LNCAP (cell line): ENCODE measurements at regions not wholly inside any gene's neighbourhood (a gene's known extent, or its start where the extent isn't known, plus 50 kb on each side); places are given as distances from the start of the nearest gene placed in this dataset.

Experiments
- TF ChIP-seq, protein P1 (sequence below): fragments of 450-650 bp; IDR thresholded peaks from 2 replicates; pipeline ENCODE4 v1.5.1; 2017; ENCODE audit warnings: mild to moderate bottlenecking

DNA sequence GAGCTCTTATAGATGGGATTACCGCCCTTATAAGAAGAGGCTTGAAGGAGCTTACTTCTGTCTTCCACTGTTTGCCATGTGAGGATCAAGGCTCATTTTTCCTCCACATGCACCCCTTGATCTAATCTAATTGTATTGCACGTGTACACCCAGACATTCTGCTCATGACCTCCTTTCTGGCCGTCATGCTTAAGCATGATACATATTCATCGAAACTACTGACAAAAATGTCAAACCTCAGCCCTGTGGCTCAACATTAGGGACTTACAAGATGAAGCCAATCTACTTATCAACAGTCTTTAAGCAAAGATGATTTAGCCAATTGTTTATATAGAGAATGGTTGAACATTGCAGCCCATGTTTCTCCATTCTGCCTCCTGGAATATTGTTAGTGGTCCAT is 127.6 kb downstream of the XCL2 start:
- TF ChIP-seq, protein P1, sequence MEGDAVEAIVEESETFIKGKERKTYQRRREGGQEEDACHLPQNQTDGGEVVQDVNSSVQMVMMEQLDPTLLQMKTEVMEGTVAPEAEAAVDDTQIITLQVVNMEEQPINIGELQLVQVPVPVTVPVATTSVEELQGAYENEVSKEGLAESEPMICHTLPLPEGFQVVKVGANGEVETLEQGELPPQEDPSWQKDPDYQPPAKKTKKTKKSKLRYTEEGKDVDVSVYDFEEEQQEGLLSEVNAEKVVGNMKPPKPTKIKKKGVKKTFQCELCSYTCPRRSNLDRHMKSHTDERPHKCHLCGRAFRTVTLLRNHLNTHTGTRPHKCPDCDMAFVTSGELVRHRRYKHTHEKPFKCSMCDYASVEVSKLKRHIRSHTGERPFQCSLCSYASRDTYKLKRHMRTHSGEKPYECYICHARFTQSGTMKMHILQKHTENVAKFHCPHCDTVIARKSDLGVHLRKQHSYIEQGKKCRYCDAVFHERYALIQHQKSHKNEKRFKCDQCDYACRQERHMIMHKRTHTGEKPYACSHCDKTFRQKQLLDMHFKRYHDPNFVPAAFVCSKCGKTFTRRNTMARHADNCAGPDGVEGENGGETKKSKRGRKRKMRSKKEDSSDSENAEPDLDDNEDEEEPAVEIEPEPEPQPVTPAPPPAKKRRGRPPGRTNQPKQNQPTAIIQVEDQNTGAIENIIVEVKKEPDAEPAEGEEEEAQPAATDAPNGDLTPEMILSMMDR: no peak

DNA sequence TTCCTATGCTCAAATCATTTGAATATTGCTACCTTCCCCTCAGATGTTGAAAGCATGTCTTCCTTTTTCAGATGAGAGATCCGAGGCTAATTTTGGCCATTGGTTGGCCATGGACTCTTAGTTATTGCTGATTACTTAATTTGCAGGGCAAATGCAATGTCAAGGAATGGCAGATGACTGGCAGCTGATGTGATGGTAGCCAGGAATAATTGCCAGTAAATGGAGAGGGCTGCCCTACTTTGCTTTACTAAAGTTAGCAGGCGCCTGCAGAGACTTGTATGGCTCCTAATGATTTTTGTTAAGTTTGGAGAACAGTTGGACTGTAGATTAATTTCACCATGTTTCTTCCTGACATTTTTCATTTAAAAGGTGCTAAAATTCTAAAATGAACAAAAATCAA is 128.9 kb downstream of the XCL2 start:
- TF ChIP-seq, protein P1: no peak

DNA sequence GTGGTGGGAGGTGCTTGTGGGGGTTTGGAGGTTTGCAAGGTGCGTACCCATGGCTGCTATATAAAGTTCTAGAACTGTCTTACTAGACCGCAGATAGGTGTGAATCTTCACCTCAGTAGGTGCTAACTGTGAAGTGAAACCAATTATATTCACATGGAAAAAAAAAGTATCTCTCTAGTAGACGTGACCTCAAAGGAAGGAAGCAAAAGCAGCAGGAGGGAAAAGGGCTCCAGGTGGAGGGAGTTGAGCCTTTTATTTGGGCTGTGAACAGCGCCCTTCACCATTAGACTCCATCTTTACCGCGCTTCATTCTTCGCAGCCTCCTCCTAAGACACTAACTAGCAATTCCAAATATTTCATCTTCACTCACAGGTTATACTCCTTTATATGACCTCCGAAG is 129.8 kb downstream of the TBX19 start:
- TF ChIP-seq, protein P1: no peak

DNA sequence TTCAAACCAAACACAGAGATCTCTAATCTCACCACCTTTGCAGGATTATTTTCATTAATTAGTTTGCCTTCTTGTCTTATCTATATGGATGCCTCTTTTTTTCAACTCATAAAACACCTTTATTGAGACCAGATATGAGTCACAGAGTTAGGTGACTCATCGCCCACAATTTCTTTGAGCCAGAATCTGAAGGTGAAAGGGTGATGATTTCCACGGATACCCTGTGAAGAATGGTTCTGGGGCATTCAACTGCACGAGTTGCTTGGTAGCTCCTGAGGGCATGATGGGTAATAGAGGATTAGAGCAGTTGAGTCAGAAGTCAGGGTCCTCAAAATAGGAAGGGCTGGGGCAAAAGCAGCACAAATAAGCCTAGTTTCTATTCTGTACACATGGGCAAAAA is 128.2 kb downstream of the TBX19 start:
- TF ChIP-seq, protein P1: no peak

DNA sequence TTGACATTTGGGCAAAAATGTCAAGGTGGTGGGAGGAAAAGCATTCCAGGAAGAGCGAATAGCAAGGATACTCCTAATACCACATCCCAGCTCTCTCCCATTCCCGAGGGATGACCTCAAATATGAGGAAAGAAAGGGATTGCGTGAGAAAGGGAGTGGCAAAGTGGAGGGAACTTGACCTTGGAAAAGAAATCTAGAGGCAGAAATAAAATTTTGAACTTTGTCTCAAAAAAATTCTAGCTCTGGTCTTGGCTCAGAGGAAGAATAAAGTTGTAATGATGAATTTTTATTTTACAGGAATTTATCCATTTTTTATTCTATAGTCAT is 127.8 kb downstream of the TBX19 start:
- TF ChIP-seq, protein P1: no peak

DNA sequence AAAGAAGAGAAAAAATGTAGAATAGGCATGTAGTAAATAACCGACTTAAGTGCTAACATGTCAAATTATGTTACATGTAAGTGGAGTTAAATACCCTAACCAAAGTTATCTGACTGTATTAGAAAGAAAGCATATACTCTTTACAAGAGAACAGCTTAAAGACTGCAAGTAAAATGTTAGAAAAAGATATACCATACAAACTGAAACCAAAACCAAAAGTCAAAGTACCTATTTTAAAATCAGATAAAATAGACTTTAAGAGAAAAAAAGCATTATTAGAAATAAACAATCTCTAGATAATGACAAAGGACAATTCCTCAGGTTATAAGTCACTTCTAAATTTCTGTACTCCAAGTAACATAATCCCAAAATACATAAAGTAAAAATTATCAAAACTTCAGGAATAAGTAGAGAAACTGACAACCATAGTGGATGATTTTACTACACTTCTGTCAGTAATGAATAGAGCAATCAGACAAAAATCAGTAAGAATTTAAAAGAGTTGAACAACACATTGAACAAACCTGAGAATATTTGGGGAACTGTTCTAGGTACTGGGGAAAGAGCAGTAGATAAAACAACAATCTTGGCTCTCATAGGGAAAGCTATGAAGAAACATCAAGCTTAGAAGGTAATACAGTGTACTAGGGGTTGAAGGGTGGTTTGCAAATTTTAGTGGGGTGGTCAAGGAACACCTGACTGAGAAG is 127.3 kb downstream of the TBX19 start:
- TF ChIP-seq, protein P1: no peak

DNA sequence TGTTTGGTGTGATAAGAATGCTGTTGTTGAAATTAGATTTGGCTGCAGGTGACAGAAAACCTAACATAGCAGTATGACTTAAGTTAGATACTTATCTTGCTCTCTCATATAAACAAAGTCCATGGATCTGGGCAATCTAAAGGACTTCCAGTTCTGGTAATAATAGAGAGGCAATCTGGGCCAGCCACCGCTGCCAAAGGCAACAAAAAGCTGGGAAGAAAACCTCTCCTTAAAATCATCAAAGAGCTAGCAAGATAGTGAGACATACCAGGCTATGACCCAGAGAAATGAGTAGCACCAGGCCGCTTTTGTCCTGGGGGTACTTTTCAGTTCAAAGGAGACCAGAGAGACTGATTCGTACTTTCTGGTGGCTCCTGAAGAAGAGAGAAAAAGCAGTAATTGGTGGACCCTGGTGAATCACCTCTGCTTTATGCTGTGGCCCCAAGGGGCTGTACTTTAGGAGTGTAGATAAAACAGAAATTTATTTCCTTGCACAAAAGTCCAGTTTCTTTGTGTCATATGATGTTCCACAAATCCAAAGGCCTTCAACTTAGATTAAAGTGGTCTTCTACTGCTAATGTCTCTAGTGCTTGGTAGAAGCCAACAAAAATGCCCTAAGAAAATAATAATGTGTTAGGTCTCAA is 125.4 kb downstream of the TBX19 start:
- TF ChIP-seq, protein P1: no peak
